DOHH2 (cell line): ENCODE measurements at regions not wholly inside any gene's neighbourhood (a gene's known extent, or its start where the extent isn't known, plus 50 kb on each side); places are given as distances from the start of the nearest gene placed in this dataset.

ENCODE experiments used
- H3F3A ChIP-seq: fragments of 200-600 bp; sonication (generic), shearing (Covaris generic); 2 replicates; pipeline ENCODE4 v1.6.0; 2016; ENCODE audit warnings: antibody characterized with exemption, mild to moderate bottlenecking; ENCODE audit not compliant: control insufficient read depth, insufficient read depth
- H3K27ac ChIP-seq: fragments of 200-600 bp; sonication (generic); 2 replicates; pipeline ENCODE4 v1.5.1; 2014; ENCODE audit warnings: low read depth, mild to moderate bottlenecking, low read length, moderate library complexity
- H3K27me3 ChIP-seq: fragments of 200-600 bp; sonication (generic); 2 replicates; pipeline ENCODE4 v1.6.1; 2014; ENCODE audit warnings: mild to moderate bottlenecking, low read length, mixed read lengths; ENCODE audit not compliant: control insufficient read depth
- H3K36me3 ChIP-seq: fragments of 200-600 bp; sonication (generic); 2 replicates; pipeline ENCODE4 v1.6.1; 2014; ENCODE audit warnings: mild to moderate bottlenecking, low read length, moderate library complexity, mixed read lengths; ENCODE audit not compliant: control insufficient read depth
- H3K4me1 ChIP-seq: fragments of 200-600 bp; sonication (generic); 2 replicates; pipeline ENCODE4 v1.6.1; 2014; ENCODE audit warnings: mild to moderate bottlenecking, low read length, mixed read lengths; ENCODE audit not compliant: control insufficient read depth
- H3K4me2 ChIP-seq: fragments of 200-600 bp; sonication (generic); 2 replicates; pipeline ENCODE4 v1.6.0; 2014; ENCODE audit warnings: mild to moderate bottlenecking, low read length, moderate library complexity
- H3K4me3 ChIP-seq: fragments of 200-600 bp; sonication (generic); 2 replicates; pipeline ENCODE4 v1.5.1; 2014; ENCODE audit warnings: mild to moderate bottlenecking, low read length, mixed read lengths
- H3K79me2 ChIP-seq: fragments of 200-600 bp; sonication (generic); 2 replicates; pipeline ENCODE4 v1.6.1; 2014; ENCODE audit warnings: mild to moderate bottlenecking, low read length, mixed read lengths; ENCODE audit not compliant: control insufficient read depth
- H3K9me2 ChIP-seq: fragments of 200-600 bp; sonication (generic); replicated peaks from 2 replicates; pipeline ENCODE4 v1.6.1; 2014; ENCODE audit warnings: mild to moderate bottlenecking, low read length, mixed read lengths; ENCODE audit not compliant: control insufficient read depth
- H3K9me3 ChIP-seq: fragments of 200-600 bp; sonication (generic); 2 replicates; pipeline ENCODE4 v1.6.1; 2014; ENCODE audit warnings: antibody characterized with exemption, low read length, mixed read lengths; ENCODE audit not compliant: control insufficient read depth, insufficient read depth
- H4K20me1 ChIP-seq: fragments of 200-600 bp; sonication (generic); 2 replicates; pipeline ENCODE4 v1.6.0; 2014; ENCODE audit warnings: low read depth, mild to moderate bottlenecking, antibody characterized with exemption, low read length, moderate library complexity; ENCODE audit not compliant: control insufficient read depth, insufficient read depth
- EZH2phosphoT487 ChIP-seq: fragments of 200-600 bp; sonication (generic); IDR thresholded peaks from 2 replicates; pipeline ENCODE4 v1.6.1; 2017; ENCODE audit warnings: borderline replicate concordance, mild to moderate bottlenecking, antibody characterized with exemption, low read length, moderate library complexity, mixed read lengths
- TF ChIP-seq, protein P1 (sequence below): fragments of 200-600 bp; sonication (generic); IDR thresholded peaks from one replicate; pipeline ENCODE4 v1.5.1; 2014; ENCODE audit warnings: antibody characterized with exemption, mild to moderate bottlenecking, low read depth, low read length; ENCODE audit not compliant: poor library complexity, severe bottlenecking

DNA sequence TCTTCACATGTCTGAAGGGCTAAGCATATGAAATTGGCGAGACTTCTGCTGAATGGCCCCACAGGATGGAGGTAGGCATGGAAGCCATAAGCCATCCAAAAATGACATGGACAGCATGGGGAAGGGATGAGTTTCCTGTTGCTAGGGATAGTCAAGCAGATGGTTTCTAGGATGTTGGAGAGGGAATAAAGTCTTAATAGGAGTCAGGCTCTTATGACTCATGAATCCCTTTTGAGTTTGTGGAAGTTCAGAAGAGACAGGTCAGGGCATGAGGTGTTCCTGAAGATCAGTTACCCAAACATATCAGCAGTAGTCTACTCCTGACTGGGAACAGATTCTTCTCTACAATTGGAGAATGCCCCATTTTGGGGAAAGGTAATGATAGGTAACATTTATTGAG is 243.9 kb downstream of the REEP3 start:
- H3K27me3 ChIP-seq: peaks cover 7% of the 10 kb centered on the region
- no peaks in the 10 kb centered on the region for H3F3A ChIP-seq
- no peaks in the 10 kb centered on the region for H3K9me3 ChIP-seq
- H3K9me2 ChIP-seq: no peaks in the 10 kb centered on the region
- no peaks in the 10 kb centered on the region for H3K4me1 ChIP-seq
- no peaks in the 10 kb centered on the region for H3K36me3 ChIP-seq
- no peak overlapping the region for H3K4me3 ChIP-seq
- no peaks in the 10 kb centered on the region for H3K79me2 ChIP-seq
- H4K20me1 ChIP-seq: no peaks in the 10 kb centered on the region
- no peak overlapping the region for H3K4me2 ChIP-seq
- H3K27ac ChIP-seq: no peak overlapping the region
- no peak for TF ChIP-seq EZH2phosphoT487
- TF ChIP-seq, protein P1, sequence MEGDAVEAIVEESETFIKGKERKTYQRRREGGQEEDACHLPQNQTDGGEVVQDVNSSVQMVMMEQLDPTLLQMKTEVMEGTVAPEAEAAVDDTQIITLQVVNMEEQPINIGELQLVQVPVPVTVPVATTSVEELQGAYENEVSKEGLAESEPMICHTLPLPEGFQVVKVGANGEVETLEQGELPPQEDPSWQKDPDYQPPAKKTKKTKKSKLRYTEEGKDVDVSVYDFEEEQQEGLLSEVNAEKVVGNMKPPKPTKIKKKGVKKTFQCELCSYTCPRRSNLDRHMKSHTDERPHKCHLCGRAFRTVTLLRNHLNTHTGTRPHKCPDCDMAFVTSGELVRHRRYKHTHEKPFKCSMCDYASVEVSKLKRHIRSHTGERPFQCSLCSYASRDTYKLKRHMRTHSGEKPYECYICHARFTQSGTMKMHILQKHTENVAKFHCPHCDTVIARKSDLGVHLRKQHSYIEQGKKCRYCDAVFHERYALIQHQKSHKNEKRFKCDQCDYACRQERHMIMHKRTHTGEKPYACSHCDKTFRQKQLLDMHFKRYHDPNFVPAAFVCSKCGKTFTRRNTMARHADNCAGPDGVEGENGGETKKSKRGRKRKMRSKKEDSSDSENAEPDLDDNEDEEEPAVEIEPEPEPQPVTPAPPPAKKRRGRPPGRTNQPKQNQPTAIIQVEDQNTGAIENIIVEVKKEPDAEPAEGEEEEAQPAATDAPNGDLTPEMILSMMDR: no peak

DNA sequence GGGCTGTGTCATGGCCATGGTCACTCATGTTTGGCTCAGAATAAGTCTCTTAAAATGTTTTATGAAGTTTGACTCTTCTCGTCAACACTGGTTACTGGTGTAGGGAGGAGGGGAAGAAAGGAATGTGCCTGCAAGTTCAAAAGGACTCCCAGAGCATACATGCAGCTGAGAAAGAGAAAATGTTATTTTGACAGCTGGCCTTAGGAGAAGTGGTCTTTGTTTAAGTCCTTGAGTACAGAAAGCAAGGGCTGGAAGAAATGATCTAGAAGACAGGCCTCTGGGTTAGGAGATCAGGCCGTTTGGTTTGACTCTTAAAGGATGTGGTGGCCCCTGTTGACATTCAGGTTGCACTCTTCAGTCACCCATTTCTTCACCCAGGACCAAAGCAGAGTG is 245.5 kb downstream of the REEP3 start:
- Histone ChIP-seq H4K20me1 (no peaks in the 10 kb centered on the region), H3F3A (no peaks in the 10 kb centered on the region), H3K79me2 (no peaks in the 10 kb centered on the region), H3K9me2 (no peaks in the 10 kb centered on the region), H3K36me3 (no peaks in the 10 kb centered on the region), H3K4me3 (no peak overlapping the region), H3K4me1 (no peaks in the 10 kb centered on the region), H3K9me3 (no peaks in the 10 kb centered on the region), H3K4me2 (no peak overlapping the region), H3K27ac (no peak overlapping the region), H3K27me3 (peaks cover 7% of the 10 kb centered on the region)
- no peak for TF ChIP-seq EZH2phosphoT487
- TF ChIP-seq, protein P1: no peak

DNA sequence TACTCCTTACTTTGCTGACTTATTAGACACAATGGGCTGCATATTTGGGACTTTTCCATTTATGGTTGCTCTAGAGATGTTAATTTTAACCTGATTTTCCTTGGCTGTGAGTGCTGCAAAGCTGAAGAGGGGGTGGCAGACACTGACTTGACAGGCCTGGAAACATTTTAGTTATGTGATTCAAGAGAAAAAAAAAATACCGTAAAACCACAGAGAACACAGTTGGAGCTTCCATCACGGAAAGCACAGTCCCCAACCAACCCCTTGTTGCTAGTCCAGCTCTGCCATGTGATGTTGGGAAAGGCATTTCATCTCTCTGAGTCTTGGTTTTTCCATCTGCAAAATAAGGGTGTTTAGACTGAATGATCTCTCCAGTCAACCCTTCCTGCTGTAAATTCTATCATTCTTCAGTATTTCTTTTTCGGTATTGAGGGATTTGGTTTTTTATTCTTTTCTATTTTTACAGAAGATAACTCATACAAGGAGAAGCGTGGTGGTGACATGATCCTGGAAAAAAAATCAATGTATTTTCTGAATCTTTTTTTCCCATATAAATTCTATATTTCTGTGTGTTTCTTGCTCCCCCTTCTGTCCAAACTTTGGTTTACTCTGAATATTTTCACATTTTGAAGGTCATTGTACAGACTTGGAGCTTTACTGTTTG is 246.1 kb downstream of the REEP3 start:
- peaks cover 7% of the 10 kb centered on the region for H3K27me3 ChIP-seq
- H3K36me3 ChIP-seq: no peaks in the 10 kb centered on the region
- H3K27ac ChIP-seq: no peak overlapping the region
- TF ChIP-seq, protein P1: peak; percentile 55
- TF ChIP-seq EZH2phosphoT487: no peak
- H4K20me1 ChIP-seq: no peaks in the 10 kb centered on the region
- H3K9me3 ChIP-seq: no peaks in the 10 kb centered on the region
- H3K4me3 ChIP-seq: no peak overlapping the region
- H3K4me1 ChIP-seq: no peaks in the 10 kb centered on the region
- H3K79me2 ChIP-seq: no peaks in the 10 kb centered on the region
- no peaks in the 10 kb centered on the region for H3K9me2 ChIP-seq
- H3F3A ChIP-seq: no peaks in the 10 kb centered on the region
- H3K4me2 ChIP-seq: no peak overlapping the region
